Inferior parietal cortex (tissue), 1 donor: ENCODE measurements at regions not wholly inside any gene's neighbourhood (a gene's known extent, or its start where the extent isn't known, plus 50 kb on each side); places are given as distances from the start of the nearest gene placed in this dataset.
A peak's percentile ranks its signal among the peaks of the same experiment; 100 is the strongest.
"Not testable (repeated sequence)": the region's sequence is repeated elsewhere in the genome, so short reads cannot be mapped to it uniquely, and the experiment has no call there.

Experiments
- DNase-seq: peaks from one replicate; pipeline ENCODE4 v3.0.0-alpha.2; 2016; ENCODE audit errors: extremely low spot score

DNA sequence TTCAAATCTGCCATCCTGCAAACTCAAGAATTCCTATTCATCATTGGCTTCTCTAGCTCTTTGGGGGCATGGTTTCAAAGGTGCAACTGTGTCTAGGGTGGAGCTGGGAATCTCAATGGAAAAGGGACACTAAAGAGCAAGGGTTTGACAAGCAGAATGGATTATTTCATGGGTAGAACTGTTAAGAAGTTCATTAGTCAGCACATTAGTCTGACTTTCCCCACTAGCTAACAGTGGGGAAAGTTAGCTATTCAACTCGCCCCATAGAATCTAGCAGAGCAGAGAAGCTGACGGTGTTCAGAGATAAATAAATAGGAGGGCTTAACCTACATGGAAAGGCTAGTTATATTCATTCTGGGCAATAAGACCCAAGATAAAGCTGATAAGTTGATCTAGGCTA lies 153.9 kb downstream of the EMP1 start:
- no peak for DNase-seq

DNA sequence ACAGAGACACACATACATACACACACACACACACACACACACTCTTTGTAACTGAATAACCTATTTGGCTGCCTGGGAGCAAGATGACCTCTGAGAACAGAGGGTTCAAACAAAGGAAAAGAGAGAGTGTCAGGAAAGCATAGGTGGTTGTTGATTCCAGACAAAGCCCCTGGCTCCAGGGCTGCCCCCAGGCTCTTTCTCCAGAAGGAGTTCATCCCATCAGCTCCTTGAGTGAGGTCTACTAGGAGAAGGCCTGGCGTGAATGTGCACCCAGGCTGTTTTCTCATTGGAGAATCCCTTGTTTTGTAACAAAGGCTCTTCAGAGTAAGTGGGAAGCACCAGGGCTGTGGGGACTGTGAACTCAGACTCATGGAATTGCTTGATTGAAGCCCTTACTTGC lies 151.9 kb downstream of the EMP1 start:
- DNase-seq = no peak

- peak; percentile 58 for DNase-seq
Measured at GRCh38 chr12:13347241-13348043, 150.9 kb downstream of the EMP1 start.

DNA sequence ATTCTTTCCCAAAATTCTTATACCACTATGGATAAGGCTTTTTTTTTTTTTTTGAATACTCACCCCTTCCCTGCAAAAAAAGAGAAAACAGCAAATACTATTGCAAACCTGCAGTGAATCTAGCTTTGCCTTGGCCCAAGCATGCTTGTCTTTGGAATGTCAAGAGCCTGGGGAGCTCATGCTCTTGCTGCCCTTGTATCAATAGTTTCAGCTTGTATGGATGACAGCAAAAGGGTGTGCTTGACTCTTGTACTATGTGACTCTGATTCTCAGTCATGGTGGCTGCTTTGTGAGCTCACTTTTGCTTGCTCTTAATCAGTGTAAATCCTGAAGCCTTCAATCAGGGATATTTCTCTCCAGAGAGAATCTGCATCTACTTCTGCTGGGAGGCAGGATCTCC lies 149.2 kb downstream of the EMP1 start:
- no peak for DNase-seq

DNA sequence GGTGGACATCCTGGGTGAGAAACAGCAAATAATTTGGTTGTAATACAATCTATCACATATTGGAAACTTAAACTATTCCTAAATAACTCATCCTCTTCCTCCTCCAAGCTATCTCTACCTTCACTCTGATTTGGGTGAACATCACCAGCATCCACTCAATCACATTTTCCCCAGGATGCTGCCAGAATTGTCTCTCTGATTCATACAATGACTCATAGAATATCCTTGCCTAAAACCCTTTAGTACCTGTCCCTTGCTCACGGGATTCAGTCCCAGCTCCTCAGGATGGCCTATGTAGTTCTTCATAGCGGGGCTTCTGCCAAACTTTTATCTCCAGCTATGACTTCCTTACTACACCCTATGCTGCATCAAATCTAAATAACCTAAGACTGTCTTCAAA lies 146.8 kb downstream of the EMP1 start:
- no peak for DNase-seq

DNA sequence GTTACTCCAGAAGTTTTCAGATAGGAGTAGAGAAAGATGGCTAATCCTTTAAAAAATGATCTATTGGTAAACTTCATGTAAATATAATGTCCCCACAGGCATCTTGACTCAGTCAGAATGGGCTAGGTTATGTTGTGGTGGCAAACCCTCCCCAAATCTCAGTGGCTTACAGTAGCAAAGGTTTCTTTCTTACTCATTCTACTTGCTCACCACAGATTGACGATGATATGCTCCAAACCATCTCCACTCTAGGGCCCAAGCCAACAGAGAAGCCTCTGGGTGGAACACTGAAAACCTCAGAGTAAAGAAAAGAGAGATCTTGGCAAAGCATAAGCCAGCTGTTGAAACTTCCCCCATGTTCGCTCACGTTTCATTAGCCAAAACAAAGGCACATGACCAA lies 146.4 kb downstream of the EMP1 start:
- DNase-seq = no peak

- no peak for DNase-seq
Measured at GRCh38 chr12:13340149-13340548, 143.6 kb downstream of the EMP1 start.

GRCh38 chr12:13339538-13339937 lies 143.0 kb downstream of the EMP1 start:
- no peak for DNase-seq

- DNase-seq = no peak
Measured at GRCh38 chr12:13339091-13339490, 142.6 kb downstream of the EMP1 start.

- DNase-seq = no peak
Measured at GRCh38 chr12:13337791-13338190, 141.3 kb downstream of the EMP1 start.

DNA sequence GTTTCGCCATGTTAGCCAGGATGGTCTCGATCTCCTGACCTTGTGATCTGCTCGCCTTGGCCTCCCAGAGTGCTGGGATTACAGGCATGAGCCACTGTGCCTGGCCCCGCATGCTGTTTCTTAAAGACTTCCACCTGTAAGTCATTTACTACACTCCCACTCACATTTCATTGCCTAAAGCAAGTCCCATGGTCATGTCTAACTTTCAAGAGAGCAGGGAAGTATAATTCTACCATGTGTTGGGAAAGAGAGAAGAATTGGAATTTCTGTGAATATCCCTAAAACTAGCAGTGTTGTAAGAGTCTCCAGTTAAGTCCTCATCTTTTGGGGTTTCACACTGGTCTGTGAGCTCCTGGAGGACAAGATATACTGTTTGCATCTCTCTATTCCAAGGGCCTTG lies 139.7 kb downstream of the EMP1 start:
- DNase-seq = no peak

- DNase-seq = no peak
Measured at GRCh38 chr12:13328535-13328934, 132.0 kb downstream of the EMP1 start.

DNA sequence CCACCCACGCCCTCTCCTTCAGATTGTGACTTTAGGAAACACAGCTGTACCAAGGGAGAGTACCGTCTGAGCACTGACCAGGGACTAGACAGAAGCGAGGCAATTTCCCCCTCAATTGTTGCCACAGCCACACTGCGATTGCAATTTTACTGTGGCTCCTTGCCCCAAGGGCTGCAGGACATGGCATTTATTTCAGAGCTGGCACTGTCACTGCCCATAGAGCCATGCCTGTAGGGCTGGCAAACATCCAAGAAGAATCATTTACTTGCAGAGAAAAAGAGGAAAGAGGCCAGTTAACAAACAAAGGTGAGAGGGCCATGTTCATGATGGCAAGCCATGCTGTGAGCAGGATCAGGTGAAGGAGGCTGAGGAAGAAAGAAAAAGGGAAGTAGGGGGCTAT lies 129.6 kb downstream of the EMP1 start:
- DNase-seq = no peak

DNA sequence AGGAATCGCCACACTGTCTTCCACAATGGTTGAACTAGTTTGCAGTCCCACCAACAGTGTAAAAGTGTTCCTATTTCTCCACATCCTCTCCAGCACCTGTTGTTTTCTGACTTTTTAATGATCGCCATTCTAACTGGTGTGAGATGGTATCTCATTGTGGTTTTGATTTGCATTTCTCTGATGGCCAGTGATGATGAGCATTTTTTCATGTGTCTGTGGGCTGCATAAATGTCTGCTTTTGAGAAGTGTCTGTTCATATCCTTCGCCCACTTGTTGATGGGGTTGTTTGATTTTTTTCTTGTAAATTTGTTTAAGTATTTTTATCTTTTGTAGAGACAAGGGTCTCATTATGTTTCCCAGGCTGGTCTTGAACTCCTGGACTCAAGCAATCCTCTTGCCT lies 128.5 kb downstream of the EMP1 start:
- not testable (repeated sequence) for DNase-seq

GRCh38 chr12:13318231-13319015 lies 121.9 kb downstream of the EMP1 start:
- DNase-seq = no peak

GRCh38 chr12:13316587-13317246 lies 120.2 kb downstream of the EMP1 start:
- DNase-seq = no peak

GRCh38 chr12:13313886-13314285 lies 117.4 kb downstream of the EMP1 start:
- DNase-seq = no peak

GRCh38 chr12:13311551-13311950 lies 115.0 kb downstream of the EMP1 start:
- no peak for DNase-seq

DNA sequence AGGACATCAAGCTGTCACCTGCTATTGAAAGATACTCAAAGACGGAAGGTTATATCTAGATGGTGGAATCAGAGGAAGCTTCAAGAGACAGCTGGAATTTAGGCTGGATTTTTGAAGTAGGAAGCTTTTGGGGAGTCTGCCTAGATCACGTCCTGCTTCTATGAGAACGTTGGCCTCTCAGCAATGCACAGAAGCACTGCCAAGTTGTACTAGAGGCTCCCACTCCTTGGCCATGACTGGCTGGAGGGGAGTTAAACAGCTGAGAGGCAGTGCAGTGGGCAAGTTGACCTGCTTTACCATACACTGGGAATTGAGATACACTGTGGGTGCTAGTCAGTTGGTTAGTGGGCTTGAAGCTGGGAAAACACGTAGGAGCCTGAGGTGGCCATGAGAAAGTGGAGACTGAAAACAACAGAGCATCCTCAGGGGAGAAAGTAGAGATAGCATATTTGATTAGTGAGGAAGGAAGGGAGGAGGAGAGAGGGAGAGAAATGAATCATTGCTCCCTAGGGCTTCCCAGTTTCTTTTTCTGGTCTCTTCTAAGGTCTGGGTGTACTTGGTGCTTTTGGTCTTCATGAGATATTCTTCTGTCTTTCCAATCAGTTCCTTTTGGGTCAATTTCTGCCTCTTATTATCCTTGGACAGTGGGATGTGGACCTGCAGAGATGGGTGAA lies 110.8 kb downstream of the EMP1 start:
- no peak for DNase-seq

GRCh38 chr12:13304924-13305323 lies 108.4 kb downstream of the EMP1 start:
- DNase-seq = no peak

GRCh38 chr12:13299457-13299856 lies 102.9 kb downstream of the EMP1 start:
- DNase-seq = no peak

- no peak for DNase-seq
Measured at GRCh38 chr12:13293096-13293495, 96.6 kb downstream of the EMP1 start.
